ENCODE measurements at regions not wholly inside any gene's neighbourhood (a gene's known extent, or its start where the extent isn't known, plus 50 kb on each side); places are given as distances from the start of the nearest gene placed in this dataset.

- TF ChIP-seq CTCF (IDR thresholded peaks at IDR 0.05; ENCODE audit: low read depth, low read length) (no peak), POLR2A (IDR thresholded peaks at IDR 0.05; ENCODE audit: extremely low read depth, insufficient read length) (no peak)
These were observed 481.4 kb upstream of the LMCD1 start for GRCh38 chr3:8020047-8020841.

Measured in NB4 (cell line).